Muscle of back (tissue), 3 donors: ENCODE measurements at regions not wholly inside any gene's neighbourhood (a gene's known extent, or its start where the extent isn't known, plus 50 kb on each side); places are given as distances from the start of the nearest gene placed in this dataset.

Experiments used
- DNase-seq, 3 donors: peaks; one replicate each; pipeline versions ENCODE4 v3.0.0 to v3.0.0-alpha.2; 2013

GRCh38 chr4:71240094-71240493, 98.7 kb upstream of the SLC4A4 start:
- no peak for DNase-seq

- peak in 1 of 3 donors; percentile 42 for DNase-seq
Observed at GRCh38 chr4:71241501-71242288, 97.1 kb upstream of the SLC4A4 start.

- DNase-seq: no peak
Observed at GRCh38 chr4:71243091-71243833, 95.6 kb upstream of the SLC4A4 start.

- no peak for DNase-seq
Observed at GRCh38 chr4:71247706-71248105, 91.1 kb upstream of the SLC4A4 start.

GRCh38 chr4:71251261-71251660, 87.6 kb upstream of the SLC4A4 start:
- peak in 1 of 3 donors; percentile 59 for DNase-seq

DNA sequence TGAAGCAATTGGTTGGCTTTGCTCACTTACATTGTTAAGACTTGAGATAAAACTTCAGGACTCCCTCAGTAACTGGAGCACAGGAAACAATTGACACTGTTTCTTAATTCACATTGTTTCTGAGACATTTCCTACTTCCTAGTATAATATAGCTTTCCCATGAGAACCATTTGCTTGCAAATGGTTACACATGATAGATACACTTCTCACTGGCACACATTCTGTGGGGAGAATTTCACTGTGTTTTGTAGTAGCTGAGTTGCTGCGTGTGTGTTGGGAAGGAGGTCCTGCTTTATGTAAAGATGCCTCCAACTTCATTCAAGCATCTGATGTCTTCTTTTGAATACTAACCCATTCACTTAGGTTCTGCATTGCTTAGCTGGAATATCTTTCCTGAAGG, 85.3 kb upstream of the SLC4A4 start:
- no peak for DNase-seq

GRCh38 chr4:71254451-71255012, 84.3 kb upstream of the SLC4A4 start:
- no peak for DNase-seq

DNA sequence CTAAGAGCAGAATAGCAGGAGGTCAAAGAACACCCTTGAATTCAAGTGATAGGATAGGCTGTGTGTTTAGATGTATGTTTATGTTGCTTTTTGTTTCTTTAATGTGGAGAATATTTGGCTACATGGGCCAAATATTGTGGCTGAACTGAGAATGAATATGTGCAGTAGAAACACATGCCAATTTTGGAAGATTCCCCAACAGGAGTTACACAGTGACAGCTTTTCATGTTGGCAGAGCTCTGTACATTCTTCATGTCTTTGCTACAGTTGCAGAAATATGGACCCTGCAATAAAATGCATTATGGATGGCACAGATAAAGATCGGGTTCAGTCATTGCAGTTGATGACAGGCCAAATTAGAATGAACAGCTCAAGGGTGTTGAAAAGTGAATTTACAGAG, 82.8 kb upstream of the SLC4A4 start:
- DNase-seq: no peak

GRCh38 chr4:71257761-71258160, 81.1 kb upstream of the SLC4A4 start:
- DNase-seq: no peak

- no peak for DNase-seq
Observed at GRCh38 chr4:71258323-71258722, 80.5 kb upstream of the SLC4A4 start.

GRCh38 chr4:71259280-71259679, 79.5 kb upstream of the SLC4A4 start:
- peak in 1 of 3 donors; percentile 37 for DNase-seq

- DNase-seq: peak in 1 of 3 donors; percentile 23
Observed at GRCh38 chr4:71259911-71260331, 78.9 kb upstream of the SLC4A4 start.

DNA sequence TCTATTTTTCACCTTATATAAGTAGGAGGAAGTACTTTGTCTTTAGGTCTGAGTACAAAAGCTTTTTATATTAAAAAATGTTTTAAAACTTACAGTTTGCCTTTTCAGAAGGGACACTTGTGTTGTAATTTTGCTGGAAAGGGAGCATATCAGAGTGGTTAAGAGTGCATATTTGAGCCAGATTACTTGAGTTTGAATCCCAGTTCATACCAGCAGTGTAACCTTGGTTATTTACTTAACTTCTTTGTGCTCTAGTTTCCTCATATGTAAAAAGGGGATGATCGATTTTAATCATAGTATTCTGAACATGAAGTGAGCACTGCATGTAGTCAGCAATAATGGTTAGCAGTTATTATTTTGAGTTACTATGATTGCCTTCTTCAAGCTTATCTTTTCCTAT, 78.3 kb upstream of the SLC4A4 start:
- no peak for DNase-seq

GRCh38 chr4:71261001-71261400, 77.8 kb upstream of the SLC4A4 start:
- DNase-seq: no peak

GRCh38 chr4:71261633-71262121, 77.1 kb upstream of the SLC4A4 start:
- DNase-seq: no peak

DNA sequence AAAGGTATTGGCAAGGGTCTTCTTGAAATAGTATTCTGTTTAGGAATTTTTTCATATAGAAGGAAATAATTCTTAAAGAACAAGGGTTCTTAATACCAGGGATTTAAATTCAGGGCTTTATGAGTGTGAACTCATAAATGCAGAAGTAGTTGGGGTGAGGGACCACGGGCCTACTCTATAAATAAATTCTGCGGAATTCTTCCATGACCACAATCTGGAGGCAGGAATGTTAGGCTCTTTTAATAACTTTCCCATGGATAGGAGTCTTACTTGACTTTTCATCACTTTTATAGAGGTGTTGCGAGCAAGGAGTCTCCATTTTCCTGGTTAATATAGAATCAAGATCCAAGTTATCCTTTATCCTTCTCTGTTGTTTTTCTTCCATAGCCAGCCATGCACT, 76.7 kb upstream of the SLC4A4 start:
- DNase-seq: peak in 1 of 3 donors; percentile 47

GRCh38 chr4:71266090-71266794, 72.6 kb upstream of the SLC4A4 start:
- DNase-seq: peak in 2 of 3 donors; percentile 28 to 75

GRCh38 chr4:71267244-71267643, 71.6 kb upstream of the SLC4A4 start:
- no peak for DNase-seq

DNA sequence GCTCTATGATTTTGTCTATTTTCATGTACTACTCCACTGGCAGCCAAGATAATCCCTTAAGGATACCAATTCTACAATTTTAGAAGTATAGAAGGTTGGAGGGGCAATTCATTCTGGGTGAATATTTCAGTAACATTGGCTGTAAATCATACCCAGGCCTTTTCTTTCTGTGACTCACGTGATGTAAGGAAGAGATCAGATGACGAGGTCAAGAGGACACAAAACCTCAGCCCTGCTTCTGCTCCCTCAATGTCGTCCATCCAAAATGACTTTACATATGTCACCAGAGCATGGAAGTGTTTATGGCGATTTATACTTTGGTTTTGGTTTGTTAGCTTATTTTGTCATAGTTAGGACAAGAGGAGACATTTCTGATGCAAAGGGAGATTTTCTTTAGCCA, 70.7 kb upstream of the SLC4A4 start:
- no peak for DNase-seq

DNA sequence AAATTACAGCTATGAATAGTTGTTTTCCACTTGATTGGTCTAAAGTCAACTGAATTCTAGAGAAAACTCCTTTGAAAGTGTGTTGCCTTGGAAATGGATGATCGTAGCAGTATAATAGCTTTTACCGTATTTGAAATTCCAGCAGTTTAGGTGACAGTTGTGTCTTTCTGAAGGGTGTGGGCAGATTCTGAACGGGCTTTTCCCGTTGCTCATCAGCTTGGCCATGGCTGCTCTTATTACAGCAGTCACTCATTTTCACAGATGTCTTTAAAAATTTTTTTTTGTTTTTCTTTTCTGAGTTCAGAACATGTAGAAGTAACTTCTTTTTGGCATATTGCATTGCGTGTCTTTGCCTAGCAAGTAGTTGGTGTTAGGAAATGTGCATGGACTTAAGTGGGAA, 69.6 kb upstream of the SLC4A4 start:
- DNase-seq: no peak

- DNase-seq: no peak
Observed at GRCh38 chr4:71270901-71271300, 67.9 kb upstream of the SLC4A4 start.

DNA sequence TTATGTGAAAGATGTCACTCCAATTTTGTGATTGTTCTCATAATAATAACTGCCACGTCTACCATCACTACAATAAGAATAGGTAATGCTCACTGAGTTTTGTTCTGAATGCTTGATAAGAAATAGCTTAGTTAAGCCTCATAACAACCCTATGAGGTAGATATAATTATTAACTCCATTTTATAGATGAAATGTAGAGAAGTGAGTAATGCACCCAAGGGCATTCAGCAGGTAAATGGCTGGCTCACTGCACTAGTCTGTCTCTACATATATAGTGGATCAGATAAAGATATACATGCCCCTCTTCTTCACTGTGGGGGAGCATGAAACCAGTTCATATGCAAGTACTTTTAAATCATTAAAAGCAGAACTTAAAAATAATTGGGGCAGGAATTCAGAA, 65.8 kb upstream of the SLC4A4 start:
- DNase-seq: no peak
